ENCODE measurements at regions not wholly inside any gene's neighbourhood (a gene's known extent, or its start where the extent isn't known, plus 50 kb on each side); places are given as distances from the start of the nearest gene placed in this dataset.

- no peak for DNase-seq
- Mint-ChIP-seq H3K27ac (no peak overlapping the region), H3K36me3 (no peaks in the 10 kb centered on the region), H3K9me3 (no peaks in the 10 kb centered on the region), H3K27me3 (peaks cover 7% of the 10 kb centered on the region), H3K4me3 (no peak overlapping the region), H3K4me1 (no peaks in the 10 kb centered on the region)
- CTCF ChIA-PET: no interaction called here
Observed at GRCh38 chr9:134515026-134515821, 126.4 kb upstream of the COL5A1 start.

DNA sequence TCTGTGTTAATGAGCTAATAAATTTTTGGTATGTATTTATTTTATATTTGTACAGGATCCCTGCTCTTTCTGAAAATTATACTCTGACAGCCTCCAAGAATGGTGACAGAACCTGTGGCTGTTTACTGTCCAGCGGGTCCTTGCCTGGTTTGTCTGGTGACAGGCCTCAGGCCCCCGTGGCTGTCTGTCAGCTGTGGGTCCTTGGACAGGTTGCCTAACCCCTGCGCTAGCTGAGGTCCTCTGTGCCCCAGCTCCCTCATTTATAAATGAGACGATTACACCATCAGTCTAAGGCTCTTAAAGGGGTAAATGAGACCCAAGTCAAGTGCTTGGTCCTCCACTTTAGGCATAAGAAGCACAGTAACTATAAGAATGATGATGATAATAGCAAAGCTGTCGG is 125.1 kb upstream of the COL5A1 start:
- no peaks in the 10 kb centered on the region for H3K9me3 Mint-ChIP-seq
- no peaks in the 10 kb centered on the region for H3K4me1 Mint-ChIP-seq
- no peak overlapping the region for H3K4me3 Mint-ChIP-seq
- no peak for DNase-seq
- CTCF ChIA-PET: no interaction called here
- peaks cover 7% of the 10 kb centered on the region for H3K27me3 Mint-ChIP-seq
- H3K27ac Mint-ChIP-seq: no peak overlapping the region
- H3K36me3 Mint-ChIP-seq: no peaks in the 10 kb centered on the region

GRCh38 chr9:134517069-134517680 is 124.4 kb upstream of the COL5A1 start:
- Mint-ChIP-seq H3K4me1 (no peaks in the 10 kb centered on the region), H3K27ac (no peak overlapping the region), H3K36me3 (no peaks in the 10 kb centered on the region), H3K4me3 (no peak overlapping the region), H3K9me3 (no peaks in the 10 kb centered on the region), H3K27me3 (peaks cover 7% of the 10 kb centered on the region)
- no peak for DNase-seq
- CTCF ChIA-PET: no interaction called here

DNA sequence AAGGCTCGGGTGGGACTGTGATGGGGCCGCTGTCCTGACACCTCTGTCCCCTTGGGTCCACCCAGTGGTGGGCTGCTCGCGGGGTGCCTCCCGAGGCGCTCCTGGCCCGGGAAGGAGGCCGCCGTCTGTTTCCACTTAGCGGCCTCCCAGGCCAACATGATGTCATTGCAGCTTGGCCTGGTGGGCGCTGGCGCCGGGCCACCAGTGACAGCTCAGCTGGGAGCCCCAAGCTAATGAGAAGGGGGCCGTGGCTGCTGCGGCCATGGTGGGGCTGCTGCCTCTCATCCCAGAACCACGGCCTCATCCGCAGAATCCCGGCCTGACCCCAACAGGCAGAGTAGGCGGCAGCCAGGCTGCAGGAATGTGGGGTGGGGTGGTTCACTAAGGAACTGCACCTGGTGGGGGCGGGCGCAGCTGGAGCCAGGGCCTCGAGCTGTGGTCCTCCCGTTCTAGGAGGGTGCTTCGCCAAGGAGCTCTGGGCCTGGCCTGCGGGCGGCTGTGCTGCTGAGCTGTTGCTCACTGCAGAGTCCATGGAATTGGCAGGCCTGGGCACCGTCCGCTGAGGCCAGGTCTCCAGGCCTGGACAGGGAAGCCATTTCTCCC is 123.5 kb upstream of the COL5A1 start:
- H3K36me3 Mint-ChIP-seq: no peaks in the 10 kb centered on the region
- CTCF ChIA-PET: no interaction called here
- H3K4me3 Mint-ChIP-seq: no peak overlapping the region
- no peak for DNase-seq
- no peak overlapping the region for H3K27ac Mint-ChIP-seq
- H3K27me3 Mint-ChIP-seq: peaks cover 7% of the 10 kb centered on the region
- no peaks in the 10 kb centered on the region for H3K9me3 Mint-ChIP-seq
- H3K4me1 Mint-ChIP-seq: no peaks in the 10 kb centered on the region

- CTCF ChIA-PET: no interaction called here
- no peak for DNase-seq
- H3K27ac Mint-ChIP-seq: no peak overlapping the region
- H3K9me3 Mint-ChIP-seq: no peaks in the 10 kb centered on the region
- H3K4me3 Mint-ChIP-seq: no peak overlapping the region
- no peaks in the 10 kb centered on the region for H3K4me1 Mint-ChIP-seq
- peaks cover 7% of the 10 kb centered on the region for H3K27me3 Mint-ChIP-seq
- no peaks in the 10 kb centered on the region for H3K36me3 Mint-ChIP-seq
Observed at GRCh38 chr9:134519375-134520070, 122.1 kb upstream of the COL5A1 start.

- Mint-ChIP-seq H3K27me3 (peaks cover 3% of the 10 kb centered on the region), H3K4me3 (no peak overlapping the region), H3K27ac (no peak overlapping the region), H3K36me3 (no peaks in the 10 kb centered on the region), H3K4me1 (no peaks in the 10 kb centered on the region), H3K9me3 (no peaks in the 10 kb centered on the region)
- no peak for DNase-seq
- CTCF ChIA-PET: no interaction called here
Observed at GRCh38 chr9:134521817-134522501, 119.6 kb upstream of the COL5A1 start.

DNA sequence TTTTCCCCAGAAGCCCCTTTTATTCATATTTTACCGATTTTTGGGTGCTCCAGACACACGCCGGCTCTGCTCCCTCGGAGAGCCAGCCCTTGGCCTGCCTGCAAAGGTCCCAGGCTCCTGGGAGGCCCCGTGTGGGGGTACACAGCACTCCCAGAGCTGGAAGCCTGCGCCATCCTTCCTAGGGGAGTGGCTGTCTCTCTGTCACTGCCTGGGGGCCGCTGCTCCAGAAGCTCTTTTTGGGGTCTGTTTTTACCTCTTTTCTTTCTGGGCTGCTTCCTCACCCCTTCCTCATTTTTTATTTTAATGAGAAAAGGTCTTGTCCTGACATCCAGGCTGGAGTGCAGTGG is 119.1 kb upstream of the COL5A1 start:
- H3K4me3 Mint-ChIP-seq: no peak overlapping the region
- no peak overlapping the region for H3K27ac Mint-ChIP-seq
- CTCF ChIA-PET: no interaction called here
- H3K36me3 Mint-ChIP-seq: no peaks in the 10 kb centered on the region
- peaks cover 3% of the 10 kb centered on the region for H3K27me3 Mint-ChIP-seq
- no peak for DNase-seq
- no peaks in the 10 kb centered on the region for H3K4me1 Mint-ChIP-seq
- no peaks in the 10 kb centered on the region for H3K9me3 Mint-ChIP-seq

- peaks cover 4% of the 10 kb centered on the region for H3K27me3 Mint-ChIP-seq
- no peaks in the 10 kb centered on the region for H3K9me3 Mint-ChIP-seq
- no peak overlapping the region for H3K27ac Mint-ChIP-seq
- CTCF ChIA-PET: no interaction called here
- no peak overlapping the region for H3K4me3 Mint-ChIP-seq
- no peaks in the 10 kb centered on the region for H3K4me1 Mint-ChIP-seq
- H3K36me3 Mint-ChIP-seq: no peaks in the 10 kb centered on the region
- DNase-seq: no peak
Observed at GRCh38 chr9:134522976-134523375, 118.6 kb upstream of the COL5A1 start.

DNA sequence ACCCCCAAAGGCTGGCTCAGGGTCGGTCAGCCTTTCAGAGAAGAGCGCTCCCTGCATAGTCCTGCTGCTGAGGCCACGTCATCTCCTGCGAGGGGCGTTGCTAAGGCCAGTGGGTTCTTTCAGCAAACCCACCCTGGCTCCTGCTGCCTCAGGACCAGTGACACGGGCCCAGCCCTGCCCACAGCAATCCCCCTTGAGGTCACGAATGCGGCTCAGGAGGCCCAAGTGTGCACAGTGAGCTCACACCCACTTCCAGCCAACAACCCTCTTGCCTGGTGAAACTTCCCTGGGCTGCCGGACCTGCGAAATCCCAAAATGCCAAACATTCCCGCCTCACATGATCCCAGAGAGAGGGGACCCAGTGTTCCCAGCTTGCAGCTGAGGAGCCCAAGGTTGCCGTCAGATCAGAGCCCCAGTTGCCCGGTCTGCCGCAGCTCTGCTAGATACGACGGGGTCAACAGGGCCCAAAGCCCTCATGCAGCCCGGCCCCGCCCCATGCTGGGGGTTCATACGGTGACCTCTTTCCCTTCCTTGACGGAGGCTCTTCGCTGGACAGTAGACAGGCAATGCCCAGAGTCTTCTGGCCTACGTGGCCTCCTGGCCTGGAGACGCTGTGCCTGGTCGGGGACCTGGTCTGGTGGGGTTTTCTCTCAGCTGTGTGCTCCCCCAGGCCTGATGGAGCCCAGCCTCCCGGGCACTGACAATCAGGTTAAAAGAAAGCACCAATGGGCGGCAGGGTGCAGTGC is 116.4 kb upstream of the COL5A1 start:
- H3K4me1 Mint-ChIP-seq: no peaks in the 10 kb centered on the region
- H3K4me3 Mint-ChIP-seq: no peak overlapping the region
- CTCF ChIA-PET: no interaction called here
- no peaks in the 10 kb centered on the region for H3K36me3 Mint-ChIP-seq
- no peak for DNase-seq
- H3K9me3 Mint-ChIP-seq: peaks cover 2% of the 10 kb centered on the region
- peaks cover 7% of the 10 kb centered on the region for H3K27me3 Mint-ChIP-seq
- no peak overlapping the region for H3K27ac Mint-ChIP-seq

DNA sequence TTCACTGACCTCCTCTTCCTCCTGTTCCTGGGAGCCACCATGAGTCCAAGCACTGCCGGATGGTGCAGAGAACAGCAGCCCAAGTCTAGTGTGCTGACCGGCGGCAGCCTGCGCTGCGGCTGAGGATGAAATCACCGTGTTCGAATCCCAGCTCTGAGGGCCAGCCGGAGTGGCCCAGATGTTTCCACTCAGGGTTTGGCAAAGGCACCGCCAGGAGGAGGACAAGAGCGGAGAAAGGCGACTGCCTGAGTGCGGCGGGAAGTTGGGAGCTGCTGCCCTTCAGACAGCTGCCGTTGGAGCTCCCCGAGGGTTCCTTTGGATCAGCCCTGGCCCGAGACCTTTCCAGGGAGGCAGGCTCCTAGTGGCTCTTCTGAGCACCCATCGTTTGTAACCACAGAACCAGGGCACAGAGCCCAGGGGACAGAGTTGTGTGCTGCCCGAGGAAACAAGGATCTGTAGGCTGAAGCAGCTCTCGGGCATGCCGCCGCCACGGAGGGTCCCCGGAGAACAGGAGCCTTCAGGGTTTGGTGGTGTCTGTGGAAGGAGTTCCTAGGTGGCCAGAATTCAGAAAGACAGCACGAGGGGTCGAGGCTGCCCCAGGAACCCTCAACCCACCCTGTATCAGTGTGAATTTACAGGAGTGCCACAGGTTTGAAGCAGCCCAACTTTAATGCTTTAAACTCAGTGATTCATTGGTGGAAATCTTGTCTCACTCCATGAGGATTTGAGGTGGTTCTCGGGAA is 115.6 kb upstream of the COL5A1 start:
- no peak for DNase-seq
- Mint-ChIP-seq H3K4me1 (no peaks in the 10 kb centered on the region), H3K36me3 (no peaks in the 10 kb centered on the region), H3K4me3 (no peak overlapping the region), H3K27me3 (peaks cover 11% of the 10 kb centered on the region), H3K9me3 (peaks cover 2% of the 10 kb centered on the region), H3K27ac (no peak overlapping the region)
- CTCF ChIA-PET: no interaction called here

DNA sequence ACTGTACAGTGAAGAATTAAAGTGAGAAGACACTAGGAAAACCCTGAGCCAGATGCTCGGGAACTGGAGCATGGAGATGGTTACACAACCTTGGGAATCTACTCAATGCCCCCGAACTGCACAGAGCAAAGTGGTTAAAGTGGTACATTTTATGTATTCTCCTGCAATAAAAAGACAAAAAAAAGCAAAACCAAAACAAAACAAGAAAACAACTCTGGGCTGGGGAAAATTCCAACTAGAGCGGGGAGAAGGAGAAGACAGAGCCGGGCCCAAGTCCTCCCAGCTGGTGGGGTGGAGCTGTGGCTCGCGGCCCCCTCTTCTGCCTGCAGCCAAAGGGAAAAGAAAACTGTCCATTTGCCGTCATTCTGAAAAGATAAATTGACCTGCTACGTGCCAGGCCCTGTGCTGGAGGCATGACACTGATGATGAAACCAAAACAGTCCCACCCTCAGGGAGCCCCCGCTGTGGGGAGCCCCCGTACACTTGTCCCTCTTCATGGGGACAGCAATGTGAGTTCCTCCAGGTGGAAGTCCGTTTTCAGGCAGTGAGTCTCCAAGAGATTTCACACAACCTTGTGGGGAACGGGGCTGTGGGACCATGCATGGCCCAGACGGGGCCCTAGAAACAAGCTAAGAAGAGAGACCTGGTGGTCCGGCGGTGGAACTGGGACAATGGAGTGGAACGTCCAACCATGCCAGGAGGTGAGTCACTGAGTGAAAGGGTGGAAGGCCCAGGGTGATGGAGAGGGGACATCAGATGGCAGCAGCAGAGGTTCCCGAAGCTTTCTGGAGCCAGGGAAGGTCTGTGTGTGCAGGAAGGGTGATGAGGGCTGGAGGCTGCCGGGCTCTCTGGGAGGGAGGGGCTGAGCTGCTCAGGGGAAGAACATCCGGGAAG is 114.8 kb upstream of the COL5A1 start:
- no peak for DNase-seq
- Mint-ChIP-seq H3K4me3 (no peak overlapping the region), H3K9me3 (peaks cover 2% of the 10 kb centered on the region), H3K27ac (no peak overlapping the region), H3K27me3 (peaks cover 11% of the 10 kb centered on the region), H3K36me3 (no peaks in the 10 kb centered on the region), H3K4me1 (no peaks in the 10 kb centered on the region)
- CTCF ChIA-PET: no interaction called here

GRCh38 chr9:134530724-134531123 is 110.9 kb upstream of the COL5A1 start:
- no peak overlapping the region for H3K27ac Mint-ChIP-seq
- peaks cover 8% of the 10 kb centered on the region for H3K27me3 Mint-ChIP-seq
- CTCF ChIA-PET: no interaction called here
- H3K4me1 Mint-ChIP-seq: no peaks in the 10 kb centered on the region
- H3K36me3 Mint-ChIP-seq: no peaks in the 10 kb centered on the region
- H3K9me3 Mint-ChIP-seq: peaks cover 2% of the 10 kb centered on the region
- no peak overlapping the region for H3K4me3 Mint-ChIP-seq
- no peak for DNase-seq

Data from activated naive CD4-positive, alpha-beta T cell treated with anti-CD3 and anti-CD28 coated beads, Interleukin-2, amount 10 ng/mL, durations not matched to agents 7 days and 5 days (primary cell).